GM18868 (cell line): ENCODE measurements at regions not wholly inside any gene's neighbourhood (a gene's known extent, or its start where the extent isn't known, plus 50 kb on each side); places are given as distances from the start of the nearest gene placed in this dataset.

Experiments
- ATAC-seq: cut with Tn5 transposase; IDR thresholded peaks from one replicate; pipeline ENCODE4 v1.9.1; 2021; ENCODE audit warnings: mild to moderate bottlenecking, moderate library complexity; ENCODE audit not compliant: unreplicated experiment

GRCh38 chr5:155898284-155898683, 428.7 kb upstream of the SGCD start:
- ATAC-seq, result no peak

- ATAC-seq, result no peak
Measured at GRCh38 chr5:155903791-155904190, 423.2 kb upstream of the SGCD start.

GRCh38 chr5:155905364-155905763, 421.6 kb upstream of the SGCD start:
- no peak for ATAC-seq

- ATAC-seq, result no peak
Measured at GRCh38 chr5:155906046-155906445, 420.9 kb upstream of the SGCD start.

- ATAC-seq, result no peak
Measured at GRCh38 chr5:155908543-155908942, 418.4 kb upstream of the SGCD start.

- no peak for ATAC-seq
Measured at GRCh38 chr5:155912291-155912690, 414.7 kb upstream of the SGCD start.

- ATAC-seq, result no peak
Measured at GRCh38 chr5:155914766-155915165, 412.2 kb upstream of the SGCD start.

GRCh38 chr5:155915601-155916000, 411.4 kb upstream of the SGCD start:
- ATAC-seq, result no peak

- no peak for ATAC-seq
Measured at GRCh38 chr5:155919126-155919525, 407.8 kb upstream of the SGCD start.

- no peak for ATAC-seq
Measured at GRCh38 chr5:155919725-155920124, 407.2 kb upstream of the SGCD start.

- ATAC-seq, result no peak
Measured at GRCh38 chr5:155921621-155922020, 405.3 kb upstream of the SGCD start.

GRCh38 chr5:155923784-155924183, 403.2 kb upstream of the SGCD start:
- ATAC-seq, result no peak

GRCh38 chr5:155926031-155926430, 400.9 kb upstream of the SGCD start:
- ATAC-seq, result no peak

- ATAC-seq, result no peak
Measured at GRCh38 chr5:155926766-155927165, 400.2 kb upstream of the SGCD start.

GRCh38 chr5:155929112-155929511, 397.9 kb upstream of the SGCD start:
- ATAC-seq, result no peak

GRCh38 chr5:155934964-155935363, 392.0 kb upstream of the SGCD start:
- ATAC-seq, result no peak

GRCh38 chr5:155935723-155936122, 391.2 kb upstream of the SGCD start:
- no peak for ATAC-seq

- ATAC-seq, result no peak
Measured at GRCh38 chr5:155936520-155937406, 390.2 kb upstream of the SGCD start.

- no peak for ATAC-seq
Measured at GRCh38 chr5:155938051-155938450, 388.9 kb upstream of the SGCD start.

GRCh38 chr5:155941340-155941739, 385.6 kb upstream of the SGCD start:
- ATAC-seq, result no peak

GRCh38 chr5:155943516-155944407, 383.2 kb upstream of the SGCD start:
- ATAC-seq, result peak; percentile 92
